ES-I3 (cell line): ENCODE measurements at regions not wholly inside any gene's neighbourhood (a gene's known extent, or its start where the extent isn't known, plus 50 kb on each side); places are given as distances from the start of the nearest gene placed in this dataset.

Experiments used
- H3K36me3 ChIP-seq: 2 replicates; pipeline ENCODE4 v1.6.1; 2013; ENCODE audit warnings: mild to moderate bottlenecking, low read length, control low read depth, moderate library complexity; ENCODE audit not compliant: insufficient read depth
- H3K4me1 ChIP-seq: 2 replicates; pipeline ENCODE4 v1.6.1; 2013; ENCODE audit warnings: mild to moderate bottlenecking, control low read depth, low read length; ENCODE audit not compliant: insufficient read depth
- H3K9ac ChIP-seq: 2 replicates; pipeline ENCODE4 v1.6.1; 2013; ENCODE audit warnings: low read depth, mild to moderate bottlenecking, low read length, moderate library complexity
- H3K9me3 ChIP-seq: 2 replicates; pipeline ENCODE4 v1.6.1; 2013; ENCODE audit warnings: mild to moderate bottlenecking, low read length, moderate library complexity; ENCODE audit not compliant: control insufficient read depth, insufficient read depth

GRCh38 chrX:25076941-25077500 lies 61.3 kb upstream of the ARX start:
- Histone ChIP-seq H3K9ac (no peak overlapping the region), H3K9me3 (no peaks in the 10 kb centered on the region), H3K36me3 (no peaks in the 10 kb centered on the region), H3K4me1 (no peaks in the 10 kb centered on the region)

- Histone ChIP-seq H3K9ac (no peak overlapping the region), H3K36me3 (no peaks in the 10 kb centered on the region), H3K9me3 (0 out of 2 replicates have a peak, but pooled peaks cover 4% of the 10 kb centered on the region), H3K4me1 (no peaks in the 10 kb centered on the region)
Measured at GRCh38 chrX:25072247-25072646, 56.5 kb upstream of the ARX start.

- Histone ChIP-seq H3K9ac (no peak overlapping the region), H3K9me3 (0 out of 2 replicates have a peak, but pooled peaks cover 4% of the 10 kb centered on the region), H3K36me3 (no peaks in the 10 kb centered on the region), H3K4me1 (no peaks in the 10 kb centered on the region)
Measured at GRCh38 chrX:25070038-25070437, 54.3 kb upstream of the ARX start.

DNA sequence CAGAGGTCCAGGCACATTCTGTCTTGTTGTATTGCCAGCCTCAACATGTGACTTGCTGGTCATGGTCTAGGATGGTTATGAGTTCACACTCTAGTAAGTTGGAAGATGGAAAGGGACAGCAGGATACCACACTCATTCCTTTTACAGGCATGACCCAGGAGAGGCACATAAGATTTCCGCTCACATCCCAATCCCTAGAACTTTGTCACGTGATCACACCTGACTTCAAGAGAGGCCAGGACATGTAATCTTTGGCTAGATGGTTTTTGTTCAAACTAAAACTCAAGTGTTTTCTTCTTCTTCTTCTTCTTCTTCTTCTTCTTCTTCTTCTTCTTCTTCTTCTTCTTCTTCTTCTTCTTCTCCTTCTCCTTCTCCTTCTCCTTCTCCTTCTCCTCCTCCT lies 53.4 kb upstream of the ARX start:
- Histone ChIP-seq H3K4me1 (no peaks in the 10 kb centered on the region), H3K9me3 (0 out of 2 replicates have a peak, but pooled peaks cover 4% of the 10 kb centered on the region), H3K36me3 (no peaks in the 10 kb centered on the region), H3K9ac (no peak overlapping the region)

DNA sequence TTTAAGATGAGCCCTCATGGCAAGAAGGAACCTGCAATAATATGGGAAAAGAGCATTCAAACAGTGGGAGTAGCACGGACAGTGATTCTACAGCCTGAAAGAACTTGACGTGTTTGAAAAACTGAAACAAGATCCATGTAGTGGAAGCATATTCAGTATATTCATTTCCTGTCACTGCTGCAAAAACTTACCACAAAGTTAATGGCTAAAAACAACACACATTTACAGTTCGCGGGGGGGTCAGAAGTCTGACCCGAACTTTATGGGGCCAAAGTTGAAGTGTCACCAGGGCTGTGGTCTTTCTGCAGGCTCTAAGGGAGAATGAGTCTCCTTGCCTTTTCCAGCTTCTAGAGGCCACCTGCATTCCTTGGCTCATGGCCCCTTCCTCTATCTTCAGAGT lies 52.6 kb upstream of the ARX start:
- no peaks in the 10 kb centered on the region for H3K4me1 ChIP-seq
- no peak overlapping the region for H3K9ac ChIP-seq
- H3K9me3 ChIP-seq: 0 out of 2 replicates have a peak, but pooled peaks cover 4% of the 10 kb centered on the region
- H3K36me3 ChIP-seq: no peaks in the 10 kb centered on the region

GRCh38 chrX:25067271-25068172 lies 51.8 kb upstream of the ARX start:
- Histone ChIP-seq H3K4me1 (no peaks in the 10 kb centered on the region), H3K36me3 (no peaks in the 10 kb centered on the region), H3K9me3 (0 out of 2 replicates have a peak, but pooled peaks cover 4% of the 10 kb centered on the region), H3K9ac (no peak overlapping the region)

GRCh38 chrX:25066131-25066530 lies 50.4 kb upstream of the ARX start:
- H3K36me3 ChIP-seq: no peaks in the 10 kb centered on the region
- H3K4me1 ChIP-seq: no peaks in the 10 kb centered on the region
- 0 out of 2 replicates have a peak, but pooled peaks cover 4% of the 10 kb centered on the region for H3K9me3 ChIP-seq
- no peak overlapping the region for H3K9ac ChIP-seq
